ENCODE measurements at regions not wholly inside any gene's neighbourhood (a gene's known extent, or its start where the extent isn't known, plus 50 kb on each side); places are given as distances from the start of the nearest gene placed in this dataset.

DNA sequence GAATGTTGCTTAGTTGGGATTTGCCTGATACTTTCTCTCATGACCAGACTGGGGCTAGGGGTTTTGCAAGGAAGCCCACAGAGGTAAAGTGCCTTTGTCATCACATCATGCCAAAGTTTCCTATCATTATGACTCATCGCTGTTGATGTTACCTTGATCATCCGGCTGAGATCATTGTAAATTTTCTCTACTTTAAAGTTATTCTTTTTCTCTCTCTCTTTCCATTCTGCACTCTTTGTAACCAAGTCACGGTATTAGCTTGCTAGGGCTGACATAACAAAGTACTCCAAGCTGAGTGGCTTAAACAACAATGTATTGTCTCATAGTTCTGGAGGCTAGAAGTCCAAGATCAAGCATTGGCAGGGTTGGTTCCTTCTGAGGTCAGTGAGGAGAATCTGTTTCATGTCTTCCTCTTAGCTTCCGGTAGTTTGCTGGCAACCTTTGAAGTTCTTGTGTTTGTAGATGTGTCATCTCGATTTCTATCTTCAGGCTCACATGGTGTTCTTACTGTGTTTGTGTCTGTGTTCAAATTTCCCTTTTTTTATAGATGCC lies 113.0 kb downstream of the DTHD1 start:
- Mint-ChIP-seq H3K36me3 (ENCODE audit: insufficient read depth) (no peaks in the 10 kb centered on the region), H3K4me3 (peak overlapping the region; percentile 60), H3K9me3 (no peaks in the 10 kb centered on the region), H3K27me3 (ENCODE audit: low read depth) (no peaks in the 10 kb centered on the region), H3K4me1 (ENCODE audit: low read depth) (peaks cover 31% of the 10 kb centered on the region)
- ATAC-seq (peak; percentile 91 to 93), DNase-seq (peak; percentile 17)

DNA sequence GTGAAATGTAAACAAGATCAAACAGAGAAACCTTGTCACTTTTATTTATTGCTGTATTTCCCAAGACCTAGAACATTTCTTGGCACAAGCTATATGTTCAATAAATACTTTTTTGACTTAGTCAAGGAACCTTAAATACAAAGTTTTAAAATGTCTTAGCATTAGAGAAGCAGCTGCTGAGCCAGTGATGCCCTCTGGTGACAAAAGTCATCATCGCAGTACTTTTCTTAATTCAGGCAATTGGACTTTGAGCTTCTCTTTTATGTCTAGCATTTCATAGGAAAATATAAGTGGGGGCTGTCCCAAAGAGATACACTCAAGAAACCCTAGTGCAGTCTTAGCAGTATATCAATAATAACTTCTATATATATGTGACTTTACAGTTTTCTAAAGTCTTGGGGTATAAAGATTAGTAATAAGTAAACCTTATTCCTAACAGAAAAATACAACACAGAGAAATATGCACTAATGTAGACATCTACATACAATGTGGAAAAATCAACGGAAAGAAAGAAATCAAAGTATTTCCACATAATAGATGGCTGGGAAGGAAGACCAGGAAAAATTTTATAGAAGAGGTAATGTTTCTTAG lies 118.4 kb downstream of the DTHD1 start:
- Mint-ChIP-seq H3K27me3 (ENCODE audit: low read depth) (peaks cover 4% of the 10 kb centered on the region), H3K4me3 (no peak overlapping the region), H3K36me3 (ENCODE audit: insufficient read depth) (no peaks in the 10 kb centered on the region), H3K4me1 (ENCODE audit: low read depth) (peaks cover 18% of the 10 kb centered on the region), H3K9me3 (peaks cover 8% of the 10 kb centered on the region)
- ATAC-seq (peak; percentile 26 to 53), DNase-seq (peak; percentile 48)

DNA sequence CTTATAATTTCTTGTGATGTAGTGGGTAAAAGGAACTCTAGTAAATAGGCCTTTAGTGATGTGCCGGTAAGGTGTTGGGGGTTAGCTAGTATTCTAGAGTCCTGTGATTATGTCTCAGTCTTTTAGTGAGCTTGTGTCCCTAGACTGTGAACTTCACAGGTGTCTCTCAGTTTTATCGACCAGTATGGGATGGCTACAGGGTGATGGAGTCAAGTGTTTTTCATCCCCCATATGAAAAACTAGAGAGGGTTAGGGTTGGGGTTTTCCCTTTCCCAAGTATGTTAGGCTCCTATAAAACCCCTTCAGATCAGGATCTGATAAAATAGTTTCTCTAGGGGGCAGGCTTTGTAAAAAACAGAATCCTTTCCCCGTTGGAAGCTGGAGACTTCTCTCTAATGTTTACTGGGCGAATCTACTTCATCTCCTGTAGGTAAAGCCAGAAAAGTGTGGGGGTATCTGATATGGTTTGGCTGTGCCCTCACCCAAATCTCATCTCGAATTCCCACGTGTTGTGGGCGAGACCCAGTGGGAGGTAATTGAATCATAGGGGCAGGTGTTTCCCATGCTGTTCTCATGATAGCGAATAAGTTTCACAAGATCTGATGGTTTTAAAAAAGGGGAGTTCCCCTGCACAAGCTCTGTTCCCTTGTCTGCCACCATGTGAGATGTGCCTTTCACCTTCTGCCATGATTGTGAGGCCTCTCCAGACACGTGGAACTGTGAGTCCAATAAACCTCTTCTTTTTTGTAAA lies 120.8 kb downstream of the DTHD1 start:
- DNase-seq, result no peak
- Mint-ChIP-seq H3K27me3 (ENCODE audit: low read depth) (peaks cover 7% of the 10 kb centered on the region), H3K36me3 (ENCODE audit: insufficient read depth) (no peaks in the 10 kb centered on the region), H3K4me3 (no peak overlapping the region), H3K4me1 (ENCODE audit: low read depth) (peaks cover 9% of the 10 kb centered on the region), H3K9me3 (peaks cover 8% of the 10 kb centered on the region)
- ATAC-seq, result peak; percentile 58 to 71

DNA sequence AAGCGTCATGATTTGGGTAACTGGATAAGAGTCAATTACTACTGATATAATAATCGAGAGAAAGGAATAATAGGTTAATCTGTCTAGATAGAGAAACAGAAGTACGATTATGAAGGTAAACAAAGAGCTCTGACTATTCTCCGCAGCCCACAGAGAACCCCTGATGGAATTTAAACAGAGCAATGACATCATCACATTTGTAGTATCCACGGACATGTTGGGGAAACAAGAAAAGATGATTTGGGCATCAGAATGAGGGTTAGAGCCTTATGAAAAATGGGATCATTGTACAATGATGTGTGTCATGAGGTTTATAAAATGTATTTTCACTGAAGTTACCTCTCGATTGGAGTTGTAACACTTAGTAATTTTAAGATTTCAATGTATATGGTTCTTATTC lies 129.9 kb downstream of the DTHD1 start:
- no peak for ATAC-seq
- H3K4me1 Mint-ChIP-seq (ENCODE audit: low read depth), result no peaks in the 10 kb centered on the region
- no peaks in the 10 kb centered on the region for H3K9me3 Mint-ChIP-seq
- H3K27me3 Mint-ChIP-seq (ENCODE audit: low read depth), result peaks cover 30% of the 10 kb centered on the region
- H3K4me3 Mint-ChIP-seq, result no peak overlapping the region
- DNase-seq, result no peak
- H3K36me3 Mint-ChIP-seq (ENCODE audit: insufficient read depth), result no peaks in the 10 kb centered on the region

DNA sequence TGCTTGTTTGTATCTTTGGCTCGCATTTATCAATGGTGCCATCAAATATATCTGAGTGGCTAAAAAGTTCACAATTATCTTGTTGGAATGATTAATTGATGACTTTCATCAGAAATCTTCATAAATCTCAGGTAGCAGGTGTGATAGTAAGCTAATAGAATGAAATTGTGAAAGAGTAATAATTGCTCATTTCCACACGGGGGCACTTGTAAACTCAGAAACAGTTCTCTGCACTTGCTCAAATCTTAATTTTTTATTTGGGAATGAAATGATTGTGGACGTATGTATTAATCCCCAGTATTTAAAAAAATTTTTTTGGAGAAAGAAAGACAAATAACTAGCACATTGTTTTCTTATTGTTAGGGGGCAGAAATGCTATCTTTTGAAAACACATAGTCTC lies 132.8 kb downstream of the DTHD1 start:
- DNase-seq (no peak), ATAC-seq (no peak)
- Mint-ChIP-seq H3K36me3 (ENCODE audit: insufficient read depth) (no peaks in the 10 kb centered on the region), H3K27me3 (ENCODE audit: low read depth) (peaks cover 41% of the 10 kb centered on the region), H3K4me3 (no peak overlapping the region), H3K9me3 (no peaks in the 10 kb centered on the region), H3K4me1 (ENCODE audit: low read depth) (no peaks in the 10 kb centered on the region)

DNA sequence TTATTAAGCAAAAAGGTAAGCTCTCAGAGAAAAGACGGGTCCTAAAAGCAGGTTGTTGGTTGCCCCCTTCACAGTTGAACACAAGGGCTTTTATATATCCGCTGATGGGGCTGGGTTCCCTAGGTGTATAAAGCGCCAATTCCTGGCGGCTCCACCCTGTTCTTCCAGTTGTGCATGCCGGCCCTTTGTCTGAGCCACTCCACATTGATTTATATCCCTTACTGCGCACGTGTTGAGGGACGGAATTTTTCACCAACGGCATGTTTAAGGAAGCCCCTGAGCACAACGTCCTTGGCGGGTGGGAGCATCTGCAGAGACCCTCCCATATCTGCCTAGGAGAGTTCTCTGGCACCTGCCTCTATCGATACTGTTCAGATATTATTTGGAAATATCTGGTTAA lies 135.7 kb downstream of the DTHD1 start:
- no peaks in the 10 kb centered on the region for H3K36me3 Mint-ChIP-seq (ENCODE audit: insufficient read depth)
- ATAC-seq (no peak), DNase-seq (no peak)
- H3K27me3 Mint-ChIP-seq (ENCODE audit: low read depth), result peaks cover 35% of the 10 kb centered on the region
- no peaks in the 10 kb centered on the region for H3K9me3 Mint-ChIP-seq
- no peak overlapping the region for H3K4me3 Mint-ChIP-seq
- no peaks in the 10 kb centered on the region for H3K4me1 Mint-ChIP-seq (ENCODE audit: low read depth)

DNA sequence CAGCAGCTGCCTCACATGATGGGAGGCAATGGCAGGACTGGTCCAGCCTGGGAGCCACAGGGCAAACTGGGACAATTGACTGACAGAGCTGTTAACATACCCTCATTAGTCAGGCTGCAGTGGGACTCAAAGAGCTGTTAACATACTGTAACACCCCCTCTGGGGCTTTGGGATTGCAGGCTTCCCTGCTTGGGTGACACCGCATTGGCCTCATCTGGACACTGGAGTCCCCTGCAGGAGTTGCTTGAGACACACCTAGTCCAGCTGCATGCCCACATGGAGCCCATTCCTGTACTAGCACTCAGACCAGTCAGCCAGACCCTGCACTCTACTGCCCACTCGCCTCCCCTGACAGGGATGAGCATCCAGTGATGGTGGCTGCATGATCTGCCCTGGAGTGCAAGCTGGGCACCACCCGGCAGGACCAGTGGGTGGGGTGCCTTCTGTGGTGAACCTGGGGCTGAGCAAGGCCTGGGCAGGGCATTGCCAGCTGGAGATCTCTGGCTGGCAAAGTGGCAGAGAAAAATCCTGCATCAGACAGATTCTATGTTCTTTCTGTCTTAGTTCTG lies 138.8 kb downstream of the DTHD1 start:
- no peak overlapping the region for H3K4me3 Mint-ChIP-seq
- H3K27me3 Mint-ChIP-seq (ENCODE audit: low read depth), result peaks cover 30% of the 10 kb centered on the region
- H3K9me3 Mint-ChIP-seq, result no peaks in the 10 kb centered on the region
- ATAC-seq (no peak), DNase-seq (no peak)
- no peaks in the 10 kb centered on the region for H3K36me3 Mint-ChIP-seq (ENCODE audit: insufficient read depth)
- H3K4me1 Mint-ChIP-seq (ENCODE audit: low read depth), result no peaks in the 10 kb centered on the region

DNA sequence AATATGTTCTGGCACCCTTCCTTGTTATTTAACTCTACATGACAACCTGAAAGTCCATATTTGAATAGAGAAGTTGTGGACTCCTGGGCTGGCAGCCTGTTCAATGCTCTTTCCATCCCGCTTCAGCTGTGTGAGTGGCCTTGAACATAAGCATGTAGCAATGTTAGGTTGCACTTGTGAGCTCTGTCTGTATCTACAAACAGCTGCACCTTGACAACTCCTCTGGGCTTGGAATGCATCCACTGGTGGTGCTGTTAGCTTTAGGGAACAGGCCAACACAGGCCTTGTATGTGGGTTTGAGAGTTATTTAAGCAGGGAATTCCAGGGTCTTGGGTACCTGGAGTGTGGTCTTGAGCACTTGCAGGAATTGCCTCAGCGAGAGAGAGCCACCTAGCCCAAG lies 141.2 kb downstream of the DTHD1 start:
- Mint-ChIP-seq H3K36me3 (ENCODE audit: insufficient read depth) (no peaks in the 10 kb centered on the region), H3K27me3 (ENCODE audit: low read depth) (peaks cover 26% of the 10 kb centered on the region), H3K4me1 (ENCODE audit: low read depth) (no peaks in the 10 kb centered on the region), H3K4me3 (no peak overlapping the region), H3K9me3 (no peaks in the 10 kb centered on the region)
- no peak for DNase-seq
- no peak for ATAC-seq

DNA sequence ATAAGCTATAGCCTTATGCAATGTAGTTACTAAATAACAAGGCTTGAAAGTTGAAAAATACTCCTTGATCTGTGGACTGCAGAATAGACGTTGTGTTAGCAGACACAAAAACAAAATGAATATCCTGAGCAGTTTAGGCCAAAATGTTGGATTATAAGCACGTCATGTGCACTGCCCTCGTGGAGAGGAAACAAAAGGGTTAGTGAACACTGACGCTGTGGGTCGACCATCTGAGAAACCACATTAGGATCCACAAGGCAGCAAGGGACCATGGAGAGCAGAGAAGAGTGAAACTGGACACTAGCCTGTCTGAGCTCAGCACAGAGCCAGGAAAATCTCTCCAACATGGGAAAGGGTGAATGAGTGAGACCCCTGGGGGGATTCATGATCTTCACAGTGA lies 145.3 kb downstream of the DTHD1 start:
- no peak for ATAC-seq
- no peaks in the 10 kb centered on the region for H3K4me1 Mint-ChIP-seq (ENCODE audit: low read depth)
- H3K4me3 Mint-ChIP-seq, result no peak overlapping the region
- DNase-seq, result no peak
- H3K9me3 Mint-ChIP-seq, result no peaks in the 10 kb centered on the region
- peaks cover 11% of the 10 kb centered on the region for H3K27me3 Mint-ChIP-seq (ENCODE audit: low read depth)
- no peaks in the 10 kb centered on the region for H3K36me3 Mint-ChIP-seq (ENCODE audit: insufficient read depth)

DNA sequence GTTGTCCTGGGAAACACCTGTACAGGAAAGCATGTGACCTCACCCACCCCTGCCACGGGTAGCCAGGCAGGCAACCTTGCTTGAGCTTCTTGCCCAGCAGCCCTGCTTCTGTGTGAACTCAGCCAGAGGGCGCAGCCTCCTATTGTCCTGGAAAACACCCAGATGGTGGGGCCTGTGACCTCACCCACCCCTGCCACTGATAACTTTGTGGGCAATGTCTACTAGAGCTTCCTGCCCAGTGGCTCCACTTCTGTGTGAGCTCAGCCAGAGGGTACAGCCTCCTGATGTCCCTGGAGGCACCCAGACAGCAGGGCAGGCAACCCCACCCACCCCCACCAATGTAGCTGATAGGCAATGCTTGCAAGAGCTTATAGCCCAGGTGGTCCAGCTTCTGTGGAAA lies 146.3 kb downstream of the DTHD1 start:
- no peaks in the 10 kb centered on the region for H3K9me3 Mint-ChIP-seq
- H3K4me1 Mint-ChIP-seq (ENCODE audit: low read depth), result no peaks in the 10 kb centered on the region

DNA sequence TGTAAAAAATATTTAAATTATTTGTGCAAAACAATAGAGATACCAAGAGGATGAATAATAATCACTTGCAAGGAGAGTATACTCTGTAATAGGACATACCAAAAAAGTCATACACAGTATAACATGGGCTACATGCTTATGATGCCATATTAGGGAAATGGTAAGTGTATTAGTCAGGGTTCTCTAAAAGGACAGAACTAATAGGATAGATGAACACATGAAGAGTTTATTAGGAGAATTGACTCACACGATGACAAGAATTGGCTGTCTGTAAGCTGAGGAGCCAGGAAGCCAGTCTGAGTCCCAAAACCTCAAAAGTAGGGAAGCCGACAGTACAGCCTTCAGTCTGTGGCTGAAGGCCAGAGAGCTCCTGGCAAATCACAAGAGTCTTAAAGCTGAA lies 151.2 kb downstream of the DTHD1 start:
- Mint-ChIP-seq H3K36me3 (ENCODE audit: insufficient read depth) (no peaks in the 10 kb centered on the region), H3K4me3 (no peak overlapping the region), H3K9me3 (peaks cover 8% of the 10 kb centered on the region), H3K27me3 (ENCODE audit: low read depth) (peaks cover 6% of the 10 kb centered on the region), H3K4me1 (ENCODE audit: low read depth) (no peaks in the 10 kb centered on the region)
- no peak for DNase-seq
- ATAC-seq, result no peak

More for the DNA sequence above, 146.3 kb downstream of the DTHD1 start:
- Mint-ChIP-seq H3K36me3 (ENCODE audit: insufficient read depth) (no peaks in the 10 kb centered on the region), H3K27me3 (ENCODE audit: low read depth) (peaks cover 11% of the 10 kb centered on the region), H3K4me3 (no peak overlapping the region)
- no peak for ATAC-seq
- DNase-seq, result no peak

DNA sequence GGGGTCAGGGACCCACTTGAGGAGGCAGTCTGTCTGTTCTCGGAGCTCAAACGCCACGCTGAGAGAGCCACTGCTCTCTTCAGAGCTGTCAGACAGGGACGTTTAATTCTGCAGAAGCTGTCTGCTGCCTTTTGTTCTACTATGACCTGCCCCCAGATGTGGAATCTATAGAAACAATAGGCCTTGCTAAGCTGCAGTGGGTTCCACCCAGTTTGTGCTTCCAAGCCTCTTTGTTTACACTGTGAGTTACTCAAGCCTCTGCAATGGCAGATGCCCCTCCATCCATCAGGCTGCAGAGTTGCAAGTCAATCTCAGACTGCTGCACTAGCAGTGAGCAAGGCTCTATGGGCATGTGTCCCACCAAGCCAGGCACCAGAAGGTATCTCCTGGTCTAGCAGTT lies 158.1 kb downstream of the DTHD1 start:
- Mint-ChIP-seq H3K4me3 (no peak overlapping the region), H3K4me1 (ENCODE audit: low read depth) (no peaks in the 10 kb centered on the region), H3K27me3 (ENCODE audit: low read depth) (peaks cover 5% of the 10 kb centered on the region), H3K36me3 (ENCODE audit: insufficient read depth) (no peaks in the 10 kb centered on the region), H3K9me3 (peaks cover 8% of the 10 kb centered on the region)
- DNase-seq (no peak), ATAC-seq (no peak)

DNA sequence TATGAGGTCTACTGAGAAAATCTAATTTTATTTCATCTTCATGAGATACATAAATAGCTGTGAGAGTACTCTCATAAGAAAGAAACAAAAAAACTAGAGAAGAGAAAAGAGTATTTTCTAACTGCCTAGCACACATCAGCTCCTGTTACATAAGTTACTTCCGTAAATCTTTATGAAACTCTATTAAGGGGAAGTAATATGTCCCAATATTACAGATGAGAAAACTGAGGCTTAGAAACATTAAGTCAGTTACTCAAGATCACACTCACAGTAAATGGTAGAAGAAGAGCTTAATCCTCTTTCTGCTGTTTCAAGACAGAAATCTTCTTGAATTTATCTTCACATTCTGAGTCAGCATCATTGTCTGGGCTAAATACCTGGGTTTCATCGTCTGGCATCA lies 164.1 kb downstream of the DTHD1 start:
- DNase-seq, result no peak
- Mint-ChIP-seq H3K4me1 (ENCODE audit: low read depth) (no peaks in the 10 kb centered on the region), H3K9me3 (no peaks in the 10 kb centered on the region)

DNA sequence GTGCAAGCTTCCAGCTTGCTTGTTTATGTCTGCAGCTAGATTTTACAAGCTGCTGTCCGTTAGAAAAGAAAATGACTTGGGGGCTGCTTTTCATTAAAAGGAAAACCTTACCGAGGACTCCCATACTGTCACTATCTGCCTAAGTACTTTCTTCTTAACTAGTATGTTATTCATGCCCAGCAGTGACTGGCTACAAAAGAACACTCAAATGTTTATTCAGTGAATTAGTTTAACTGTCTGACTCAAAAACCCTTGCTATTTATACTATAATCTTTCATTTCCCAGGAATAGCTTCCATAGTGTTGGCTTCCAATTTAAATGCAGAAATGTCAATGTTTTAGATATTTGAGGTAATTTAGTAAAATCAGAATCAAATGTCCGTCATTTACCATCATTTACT lies 164.9 kb downstream of the DTHD1 start:
- ATAC-seq (no peak), DNase-seq (no peak)
- H3K36me3 Mint-ChIP-seq (ENCODE audit: insufficient read depth), result no peaks in the 10 kb centered on the region
- H3K4me1 Mint-ChIP-seq (ENCODE audit: low read depth), result no peaks in the 10 kb centered on the region
- no peaks in the 10 kb centered on the region for H3K9me3 Mint-ChIP-seq
- peaks cover 4% of the 10 kb centered on the region for H3K27me3 Mint-ChIP-seq (ENCODE audit: low read depth)
- H3K4me3 Mint-ChIP-seq, result no peak overlapping the region

More for the DNA sequence above, 164.1 kb downstream of the DTHD1 start:
- H3K36me3 Mint-ChIP-seq (ENCODE audit: insufficient read depth), result no peaks in the 10 kb centered on the region
- ATAC-seq, result no peak
- no peak overlapping the region for H3K4me3 Mint-ChIP-seq
- H3K27me3 Mint-ChIP-seq (ENCODE audit: low read depth), result peaks cover 4% of the 10 kb centered on the region

DNA sequence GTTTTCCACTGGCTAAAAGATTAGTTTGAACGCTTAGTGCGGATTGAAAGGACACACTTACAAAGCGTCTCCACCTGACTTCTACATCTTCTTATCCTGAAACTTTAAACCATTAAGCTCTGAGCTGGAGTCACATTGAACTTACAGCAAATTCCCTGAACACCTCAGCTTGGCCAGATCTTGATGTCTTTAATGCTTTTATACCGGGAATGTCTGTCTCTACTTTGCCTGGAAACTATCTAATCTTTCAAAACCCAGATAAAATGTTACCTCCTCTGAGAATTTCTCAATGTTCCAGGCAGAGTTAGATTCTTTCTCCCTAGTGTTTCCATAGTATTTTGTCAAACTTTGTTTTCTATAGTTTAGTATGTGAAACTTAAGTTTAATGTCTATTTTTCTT lies 179.9 kb downstream of the DTHD1 start:
- DNase-seq (no peak), ATAC-seq (no peak)
- peaks cover 7% of the 10 kb centered on the region for H3K27me3 Mint-ChIP-seq (ENCODE audit: low read depth)
- peaks cover 7% of the 10 kb centered on the region for H3K9me3 Mint-ChIP-seq
- H3K4me3 Mint-ChIP-seq, result no peak overlapping the region
- no peaks in the 10 kb centered on the region for H3K4me1 Mint-ChIP-seq (ENCODE audit: low read depth)
- no peaks in the 10 kb centered on the region for H3K36me3 Mint-ChIP-seq (ENCODE audit: insufficient read depth)

Data from activated T-cell treated with anti-CD3 and anti-CD28 coated beads, Interleukin-2, amount 50 U/mL, for 4 hours (primary cell).